A549 (cell line): ENCODE measurements at regions not wholly inside any gene's neighbourhood (a gene's known extent, or its start where the extent isn't known, plus 50 kb on each side); places are given as distances from the start of the nearest gene placed in this dataset.

Experiments used
- CBX8 ChIP-seq: fragments of 200-600 bp; sonication (generic); IDR thresholded peaks from 2 replicates; pipeline ENCODE4 v1.6.1; 2016
- CTCF ChIP-seq: fragments of >200 bp; sonication (Bioruptor Twin); formaldehyde crosslinking; IDR thresholded peaks from 3 replicates; pipeline ENCODE4 v1.5.1; 2016

GRCh38 chr2:120575966-120576365, 159.7 kb upstream of the GLI2 start:
- TF ChIP-seq CTCF: no peak
- TF ChIP-seq CBX8: no peak
